MM.1S (cell line): ENCODE measurements at regions not wholly inside any gene's neighbourhood (a gene's known extent, or its start where the extent isn't known, plus 50 kb on each side); places are given as distances from the start of the nearest gene placed in this dataset.

Experiments
- DNase-seq: peaks from one replicate; pipeline ENCODE4 v3.0.0-alpha.2; 2015
- H2AFZ ChIP-seq: fragments of 300-600 bp; sonication (generic); 2 replicates; pipeline ENCODE4 v1.6.0; 2016; ENCODE audit warnings: antibody characterized with exemption, low read length
- H3F3A ChIP-seq: fragments of 300-600 bp; sonication (generic); 2 replicates; pipeline ENCODE4 v1.6.1; 2016; ENCODE audit warnings: mild to moderate bottlenecking, antibody characterized with exemption, low read length, moderate library complexity, mixed read lengths; ENCODE audit not compliant: insufficient read depth
- H3K27ac ChIP-seq: fragments of 300-600 bp; sonication (generic); 2 replicates; pipeline ENCODE4 v1.5.1; 2016; ENCODE audit warnings: mild to moderate bottlenecking, low read length
- H3K27me3 ChIP-seq: fragments of 300-600 bp; sonication (generic); replicated peaks from 2 replicates; pipeline ENCODE4 v1.6.0; 2016; ENCODE audit warnings: low read length; ENCODE audit not compliant: insufficient read depth
- H3K36me3 ChIP-seq: fragments of 300-600 bp; sonication (generic); replicated peaks from 2 replicates; pipeline ENCODE4 v1.6.1; 2016; ENCODE audit warnings: mild to moderate bottlenecking, low read length, mixed read lengths; ENCODE audit not compliant: insufficient read depth
- H3K4me1 ChIP-seq: fragments of 300-600 bp; sonication (generic); 2 replicates; pipeline ENCODE4 v1.6.1; 2016; ENCODE audit warnings: low read length, mixed read lengths
- H3K4me2 ChIP-seq: fragments of 300-600 bp; sonication (generic); 2 replicates; pipeline ENCODE4 v1.6.0; 2016; ENCODE audit warnings: low read depth, low read length
- H3K4me3 ChIP-seq: fragments of 300-600 bp; sonication (generic); 2 replicates; pipeline ENCODE4 v1.5.1; 2016; ENCODE audit warnings: low read length, mixed read lengths
- H3K79me2 ChIP-seq: fragments of 300-600 bp; sonication (generic); 2 replicates; pipeline ENCODE4 v1.6.1; 2016; ENCODE audit warnings: mixed run types, low read length, mixed read lengths
- H3K9ac ChIP-seq: fragments of 300-600 bp; sonication (generic); 2 replicates; pipeline ENCODE4 v1.6.1; 2016; ENCODE audit warnings: low read length, mixed read lengths
- H3K9me2 ChIP-seq: fragments of 300-600 bp; sonication (generic); replicated peaks from 2 replicates; pipeline ENCODE4 v1.6.1; 2016; ENCODE audit warnings: mild to moderate bottlenecking, low read length, mixed read lengths; ENCODE audit not compliant: insufficient read depth
- H3K9me3 ChIP-seq: fragments of 300-600 bp; sonication (generic); replicated peaks from 2 replicates; pipeline ENCODE4 v1.6.1; 2016; ENCODE audit warnings: mild to moderate bottlenecking, low read length, mixed read lengths; ENCODE audit not compliant: insufficient read depth
- H4K20me1 ChIP-seq: fragments of 300-600 bp; sonication (generic); 2 replicates; pipeline ENCODE4 v1.6.1; 2016; ENCODE audit warnings: mild to moderate bottlenecking, low read length, moderate library complexity, mixed read lengths; ENCODE audit not compliant: insufficient read depth
- CTCF ChIP-seq: fragments of 300-600 bp; sonication (generic); IDR thresholded peaks from 2 replicates; pipeline ENCODE4 v1.5.1; 2016; ENCODE audit warnings: antibody characterized with exemption, low read length, mixed read lengths
- EZH2 ChIP-seq: fragments of 300-600 bp; sonication (generic); optimal IDR thresholded peaks from 2 replicates; pipeline ENCODE3; 2017; ENCODE audit warnings: low read depth, mild to moderate bottlenecking, antibody characterized with exemption, low read length, mixed read lengths
- EZH2phosphoT487 ChIP-seq: fragments of 300-600 bp; sonication (generic); IDR thresholded peaks from 2 replicates; pipeline ENCODE4 v1.6.1; 2018; ENCODE audit warnings: antibody characterized with exemption, low read length

DNA sequence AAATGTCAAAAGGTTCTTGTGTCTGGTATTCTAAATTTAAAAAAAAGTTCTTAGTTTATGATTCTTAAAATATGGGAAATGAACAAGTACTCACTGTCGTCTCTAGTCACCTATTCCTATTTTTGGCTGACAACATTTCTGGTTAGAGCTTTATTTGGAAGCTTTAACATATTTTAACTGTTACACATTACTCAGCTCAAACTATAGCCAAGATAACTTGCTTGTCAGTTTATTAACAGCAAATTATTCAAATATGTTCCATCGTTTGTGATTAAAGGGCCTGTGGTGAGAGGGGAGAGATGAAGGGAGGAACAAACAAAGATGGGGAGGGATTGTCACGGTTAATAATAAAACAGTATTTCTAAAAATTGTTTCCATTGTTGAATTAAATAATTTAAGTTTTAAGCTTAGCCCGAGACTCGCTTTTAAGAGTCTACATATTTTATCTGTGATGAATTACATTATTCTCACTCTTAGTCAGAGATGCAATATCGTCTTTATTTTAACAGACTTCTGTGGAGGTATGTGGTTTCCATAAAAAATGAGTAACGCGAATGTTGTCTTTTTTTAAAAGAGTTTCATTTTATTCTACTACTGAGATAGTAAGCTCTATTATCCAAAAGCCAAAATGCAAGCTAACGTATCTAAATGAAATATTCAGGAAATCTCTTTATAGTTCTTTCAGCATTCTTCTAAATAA is 321.9 kb upstream of the PMFBP1 start:
- TF ChIP-seq CTCF (no peak), EZH2phosphoT487 (no peak), EZH2 (no peak)
- H2AFZ ChIP-seq: no peak overlapping the region
- no peaks in the 10 kb centered on the region for H3K36me3 ChIP-seq
- H3F3A ChIP-seq: no peaks in the 10 kb centered on the region
- no peaks in the 10 kb centered on the region for H3K9me2 ChIP-seq
- no peaks in the 10 kb centered on the region for H3K79me2 ChIP-seq
- H3K4me2 ChIP-seq: no peak overlapping the region
- no peaks in the 10 kb centered on the region for H3K27me3 ChIP-seq
- H3K9ac ChIP-seq: no peak overlapping the region
- no peaks in the 10 kb centered on the region for H3K9me3 ChIP-seq
- no peaks in the 10 kb centered on the region for H4K20me1 ChIP-seq
- no peak overlapping the region for H3K4me3 ChIP-seq
- DNase-seq: no peak
- no peaks in the 10 kb centered on the region for H3K4me1 ChIP-seq
- H3K27ac ChIP-seq: no peak overlapping the region

DNA sequence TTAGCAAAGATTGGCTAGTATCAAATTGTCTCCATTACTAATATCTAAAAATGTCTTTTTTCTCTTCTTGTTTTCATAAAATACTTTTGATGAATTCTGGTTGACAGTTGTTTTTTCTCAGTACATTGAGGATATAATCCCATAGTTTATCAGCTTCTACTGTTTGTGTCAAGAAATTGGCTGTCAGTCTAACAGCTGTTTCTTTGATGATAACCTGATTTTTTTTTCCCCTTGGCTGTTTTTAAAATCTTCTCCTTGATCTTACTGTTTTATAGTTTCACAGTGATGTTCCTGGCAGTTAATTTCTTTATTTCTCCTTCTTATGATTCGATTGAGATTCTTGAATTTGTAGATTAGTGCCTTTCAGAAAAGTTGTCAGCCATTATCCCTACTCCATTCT is 315.3 kb upstream of the PMFBP1 start:
- 0 out of 2 replicates have a peak, but pooled peaks cover 4% of the 10 kb centered on the region for H3K4me1 ChIP-seq
- no peaks in the 10 kb centered on the region for H3K27me3 ChIP-seq
- TF ChIP-seq EZH2phosphoT487 (no peak), EZH2 (no peak), CTCF (no peak)

DNA sequence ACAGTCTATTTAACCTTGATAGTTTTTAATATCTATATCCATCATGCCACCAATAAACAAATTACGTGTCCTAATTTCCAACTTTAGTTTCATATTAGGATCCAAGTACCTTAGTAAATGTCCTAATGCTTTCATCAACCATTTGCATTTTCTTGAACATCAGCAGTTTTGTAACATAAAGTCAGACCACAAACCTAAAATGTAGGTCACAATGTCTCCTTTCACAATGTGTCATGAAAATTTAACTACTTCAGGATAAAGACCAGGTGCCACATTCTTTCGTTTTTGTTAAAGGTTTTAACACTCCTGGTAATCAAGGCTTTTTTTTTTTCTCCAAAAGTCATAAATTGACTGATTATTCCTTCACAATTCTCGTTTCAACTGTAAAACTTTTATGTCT is 310.7 kb upstream of the PMFBP1 start:
- Histone ChIP-seq H3F3A (no peaks in the 10 kb centered on the region), H3K4me3 (no peak overlapping the region), H3K9me3 (no peaks in the 10 kb centered on the region), H3K36me3 (no peaks in the 10 kb centered on the region), H3K27ac (no peak overlapping the region), H4K20me1 (no peaks in the 10 kb centered on the region), H3K27me3 (no peaks in the 10 kb centered on the region), H3K79me2 (no peaks in the 10 kb centered on the region), H3K9ac (no peak overlapping the region), H3K4me1 (0 out of 2 replicates have a peak, but pooled peaks cover 4% of the 10 kb centered on the region), H2AFZ (no peak overlapping the region), H3K4me2 (peak overlapping the region; percentile 16; the same call in 1 of the 2 replicates), H3K9me2 (no peaks in the 10 kb centered on the region)
- TF ChIP-seq EZH2 (no peak), EZH2phosphoT487 (no peak), CTCF (no peak)
- DNase-seq: peak; percentile 48

More for the DNA sequence above, 315.3 kb upstream of the PMFBP1 start:
- no peaks in the 10 kb centered on the region for H3K79me2 ChIP-seq
- no peaks in the 10 kb centered on the region for H3K9me3 ChIP-seq
- no peak for DNase-seq
- no peaks in the 10 kb centered on the region for H4K20me1 ChIP-seq
- H3K27ac ChIP-seq: no peak overlapping the region
- H2AFZ ChIP-seq: no peak overlapping the region
- no peak overlapping the region for H3K4me2 ChIP-seq
- H3K9me2 ChIP-seq: no peaks in the 10 kb centered on the region
- no peak overlapping the region for H3K4me3 ChIP-seq
- H3K9ac ChIP-seq: no peak overlapping the region
- no peaks in the 10 kb centered on the region for H3F3A ChIP-seq
- H3K36me3 ChIP-seq: no peaks in the 10 kb centered on the region
